Gastrocnemius medialis (tissue), 4 donors: ENCODE measurements at regions not wholly inside any gene's neighbourhood (a gene's known extent, or its start where the extent isn't known, plus 50 kb on each side); places are given as distances from the start of the nearest gene placed in this dataset.

Experiments
- ATAC-seq, 2 donors: fragments of 150-250 bp; one replicate each; pipeline ENCODE4 v1.9.1; 2016
- DNase-seq, 2 donors: peaks; one replicate each; pipeline ENCODE4 v3.0.0-alpha.2; 2019
- H3K27ac ChIP-seq, 4 donors: fragments of 200-600 bp; sonication (generic); 1 replicate in 1 of 4; 2 replicates in 3 of 4; pipeline ENCODE4 v1.5.1; 2016 to 2018; ENCODE audit warnings: mild to moderate bottlenecking in 2 of 4, moderate library complexity in 1 of 4
- H3K27me3 ChIP-seq, 3 donors: fragments of 200-600 bp; sonication (generic) in 2 of 3; 1 replicate in 1 of 3; 2 replicates in 2 of 3; pipeline versions ENCODE4 v1.5.1 to v1.6.0; 2016 to 2019; ENCODE audit warnings: mild to moderate bottlenecking in 1 of 3, moderate library complexity in 1 of 3
- H3K36me3 ChIP-seq, 2 donors: fragments of 200-600 bp; sonication (generic) in 1 of 2; one replicate each; pipeline ENCODE4 v1.5.1; 2017 to 2018
- H3K4me1 ChIP-seq, 2 donors: fragments of 200-600 bp; sonication (generic) in 1 of 2; one replicate each; pipeline ENCODE4 v1.5.1; 2016 to 2017; ENCODE audit warnings: mild to moderate bottlenecking in 2 of 2
- H3K4me3 ChIP-seq, 4 donors: fragments of 200-600 bp; sonication (generic) in 3 of 4; 1 replicate in 1 of 4; 2 replicates in 3 of 4; pipeline ENCODE4 v1.5.1; 2016 to 2019; ENCODE audit warnings: mild to moderate bottlenecking in 2 of 4
- H3K9me3 ChIP-seq, 3 donors: fragments of 200-600 bp; sonication (generic) in 2 of 3; 1 replicate in 1 of 3; 2 replicates in 2 of 3; pipeline ENCODE4 v1.5.1; 2016 to 2019
- POLR2A ChIP-seq, 2 donors: fragments of 450-650 bp; IDR thresholded peaks; one replicate each; pipeline ENCODE4 v1.6.1; 2017; ENCODE audit warnings: antibody characterized with exemption in 2 of 2, mild to moderate bottlenecking in 2 of 2, moderate library complexity in 2 of 2
- in situ Hi-C, 4 donors: fragments of 200-750 bp; cut with MboI; loops; one replicate each; pipeline versions ENCODE4 v1.15.0 to v1.8.0; 2017; ENCODE audit warnings: low sequenced_read_pairs in 4 of 4
- intact Hi-C: fragments of 100-400 bp; cut with DNase I; formaldehyde crosslinking; loops from one replicate; pipeline ENCODE4 v1.15.1; 2023; ENCODE audit warnings: low total_unique reads
- TF ChIP-seq, protein P1 (sequence below), 5 experiments: fragments of 450-650 bp in 3 of 5; fragments of 200-600 bp in 2 of 5; sonication (generic) in 2 of 5; IDR thresholded peaks in 4 of 5; conservative IDR thresholded peaks in 1 of 5; 1 replicate in 4 of 5; 2 replicates in 1 of 5; pipeline ENCODE4 v1.5.1; 2016 to 2019; ENCODE audit warnings: antibody characterized with exemption in 5 of 5, mild to moderate bottlenecking in 3 of 5, moderate library complexity in 3 of 5

DNA sequence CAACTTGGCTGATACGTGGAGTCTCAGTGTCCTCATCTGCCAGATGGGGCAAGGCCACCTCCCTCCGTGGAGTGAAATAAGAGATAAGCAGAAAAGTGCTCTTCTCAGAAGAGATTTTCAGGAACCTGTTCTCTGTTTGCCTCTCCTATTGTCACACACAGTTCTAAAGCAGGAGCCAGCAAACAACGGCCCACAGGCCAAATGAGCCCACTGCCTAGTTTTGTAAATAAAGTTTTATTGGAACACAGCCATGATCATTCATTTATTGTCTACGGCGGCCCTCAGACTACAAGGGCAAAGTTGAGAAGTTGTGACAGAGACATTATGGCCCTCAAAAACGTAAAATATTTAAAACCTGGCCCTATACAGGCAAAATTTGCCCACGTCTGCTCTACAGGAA is 256.8 kb upstream of the IGF1R start:
- no peak overlapping the region for H3K4me3 ChIP-seq
- no peak overlapping the region for H3K27ac ChIP-seq
- DNase-seq (no peak), ATAC-seq (no peak)
- in situ Hi-C loops = no loop called here
- no peaks in the 10 kb centered on the region for H3K36me3 ChIP-seq
- intact Hi-C loops = no loop called here
- no peaks in the 10 kb centered on the region for H3K9me3 ChIP-seq
- H3K27me3 ChIP-seq = peaks cover 0 to under 1% (median 0%) of the 10 kb centered on the region in 3 donors
- H3K4me1 ChIP-seq = no peaks in the 10 kb centered on the region
- no peak for TF ChIP-seq POLR2A (IDR thresholded peaks at IDR 0.05)
- TF ChIP-seq, protein P1, sequence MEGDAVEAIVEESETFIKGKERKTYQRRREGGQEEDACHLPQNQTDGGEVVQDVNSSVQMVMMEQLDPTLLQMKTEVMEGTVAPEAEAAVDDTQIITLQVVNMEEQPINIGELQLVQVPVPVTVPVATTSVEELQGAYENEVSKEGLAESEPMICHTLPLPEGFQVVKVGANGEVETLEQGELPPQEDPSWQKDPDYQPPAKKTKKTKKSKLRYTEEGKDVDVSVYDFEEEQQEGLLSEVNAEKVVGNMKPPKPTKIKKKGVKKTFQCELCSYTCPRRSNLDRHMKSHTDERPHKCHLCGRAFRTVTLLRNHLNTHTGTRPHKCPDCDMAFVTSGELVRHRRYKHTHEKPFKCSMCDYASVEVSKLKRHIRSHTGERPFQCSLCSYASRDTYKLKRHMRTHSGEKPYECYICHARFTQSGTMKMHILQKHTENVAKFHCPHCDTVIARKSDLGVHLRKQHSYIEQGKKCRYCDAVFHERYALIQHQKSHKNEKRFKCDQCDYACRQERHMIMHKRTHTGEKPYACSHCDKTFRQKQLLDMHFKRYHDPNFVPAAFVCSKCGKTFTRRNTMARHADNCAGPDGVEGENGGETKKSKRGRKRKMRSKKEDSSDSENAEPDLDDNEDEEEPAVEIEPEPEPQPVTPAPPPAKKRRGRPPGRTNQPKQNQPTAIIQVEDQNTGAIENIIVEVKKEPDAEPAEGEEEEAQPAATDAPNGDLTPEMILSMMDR (IDR thresholded peaks at IDR 0.05 in 4 of 5, conservative IDR thresholded peaks at IDR 0.05 in 1 of 5) = no peak

DNA sequence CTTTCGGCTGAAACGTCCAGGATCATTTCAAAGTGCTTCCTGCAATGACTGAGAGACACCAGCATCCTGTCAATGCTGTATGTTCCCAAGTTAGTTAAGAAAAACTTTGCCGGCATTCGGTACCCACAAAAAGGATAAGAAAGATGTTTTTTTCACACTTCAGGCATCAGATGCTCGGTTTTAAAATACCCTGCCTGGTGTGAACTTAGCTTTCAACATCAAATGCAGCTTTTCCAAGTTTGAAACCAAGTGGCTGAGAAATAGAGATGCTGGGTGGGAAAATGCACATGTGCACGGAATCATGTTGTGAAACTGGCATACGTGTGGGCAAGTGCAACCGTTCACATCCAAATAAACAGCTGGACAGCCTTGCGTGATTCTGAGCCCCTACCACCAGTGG is 254.9 kb upstream of the IGF1R start:
- Histone ChIP-seq H3K27me3 (no peaks in the 10 kb centered on the region), H3K27ac (no peak overlapping the region), H3K36me3 (no peaks in the 10 kb centered on the region), H3K9me3 (no peaks in the 10 kb centered on the region), H3K4me1 (no peaks in the 10 kb centered on the region), H3K4me3 (no peak overlapping the region)
- TF ChIP-seq, protein P1 (IDR thresholded peaks at IDR 0.05 in 4 of 5, conservative IDR thresholded peaks at IDR 0.05 in 1 of 5) = no peak
- no peak for TF ChIP-seq POLR2A (IDR thresholded peaks at IDR 0.05)
- ATAC-seq = no peak
- in situ Hi-C loops = no loop called here
- intact Hi-C loops = no loop called here
- no peak for DNase-seq

DNA sequence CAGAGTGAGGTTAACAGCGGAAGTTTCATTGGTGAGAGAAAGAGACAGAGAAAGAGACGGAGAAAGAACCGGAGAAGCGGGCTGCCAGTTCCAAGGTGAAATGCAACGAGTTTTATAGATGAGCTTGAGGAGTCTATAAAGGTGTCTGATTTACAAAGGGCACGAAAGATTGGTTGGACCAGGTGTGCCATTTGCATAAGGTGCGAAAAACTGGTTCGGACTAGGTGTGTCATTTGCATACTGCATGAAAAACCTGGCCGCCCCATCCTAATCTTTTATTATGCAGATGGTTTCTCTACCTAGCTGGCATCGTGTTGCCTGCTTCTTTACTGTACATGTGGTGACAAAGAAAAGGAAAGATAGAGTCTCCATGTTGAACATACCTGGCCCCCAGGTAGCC is 253.8 kb upstream of the IGF1R start:
- no peaks in the 10 kb centered on the region for H3K27me3 ChIP-seq
- intact Hi-C loops (no loop called here), in situ Hi-C loops (no loop called here)
- DNase-seq (no peak), ATAC-seq (no peak)
- no peak overlapping the region for H3K27ac ChIP-seq
- H3K4me3 ChIP-seq = no peak overlapping the region
- TF ChIP-seq POLR2A (IDR thresholded peaks at IDR 0.05) = no peak
- TF ChIP-seq, protein P1 (IDR thresholded peaks at IDR 0.05 in 4 of 5, conservative IDR thresholded peaks at IDR 0.05 in 1 of 5) = no peak
- H3K9me3 ChIP-seq = no peaks in the 10 kb centered on the region
- H3K36me3 ChIP-seq = no peaks in the 10 kb centered on the region
- H3K4me1 ChIP-seq = no peaks in the 10 kb centered on the region

DNA sequence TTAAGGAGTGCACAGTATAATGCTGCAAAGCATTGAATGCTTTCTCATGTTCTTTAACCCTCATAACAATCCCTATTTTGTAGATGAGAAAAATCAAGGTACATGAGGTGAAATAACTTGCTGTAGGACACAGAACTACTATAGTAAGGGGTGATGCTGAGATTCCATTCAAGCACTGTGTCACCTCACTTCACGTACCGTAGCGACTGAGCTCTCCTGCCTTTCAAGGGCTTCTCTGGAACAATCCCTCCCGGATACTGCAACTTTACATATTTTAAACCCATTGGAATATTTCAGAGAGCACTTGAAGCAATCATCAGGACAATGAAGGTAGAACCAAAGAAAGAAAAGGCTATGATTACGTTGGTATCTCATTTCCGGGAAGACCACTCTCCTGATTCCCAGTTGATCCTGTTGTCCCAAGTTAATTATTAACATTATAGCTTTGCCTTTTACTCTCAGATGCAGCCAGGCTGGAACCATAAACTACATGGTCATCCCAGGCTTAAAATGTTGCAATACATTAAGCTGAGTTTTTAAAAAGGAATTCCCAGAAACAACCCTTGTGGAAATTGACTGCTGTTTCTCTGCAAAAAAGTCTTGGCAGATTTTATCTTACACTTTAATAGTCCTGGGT is 252.2 kb upstream of the IGF1R start:
- ATAC-seq = no peak
- no peak overlapping the region for H3K27ac ChIP-seq
- no peak for DNase-seq
- no peaks in the 10 kb centered on the region for H3K27me3 ChIP-seq
- intact Hi-C loops (no loop called here), in situ Hi-C loops (no loop called here)
- H3K9me3 ChIP-seq = no peaks in the 10 kb centered on the region
- no peaks in the 10 kb centered on the region for H3K36me3 ChIP-seq
- TF ChIP-seq, protein P1 (IDR thresholded peaks at IDR 0.05 in 4 of 5, conservative IDR thresholded peaks at IDR 0.05 in 1 of 5) = no peak
- TF ChIP-seq POLR2A (IDR thresholded peaks at IDR 0.05) = no peak
- H3K4me1 ChIP-seq = no peaks in the 10 kb centered on the region
- no peak overlapping the region for H3K4me3 ChIP-seq

DNA sequence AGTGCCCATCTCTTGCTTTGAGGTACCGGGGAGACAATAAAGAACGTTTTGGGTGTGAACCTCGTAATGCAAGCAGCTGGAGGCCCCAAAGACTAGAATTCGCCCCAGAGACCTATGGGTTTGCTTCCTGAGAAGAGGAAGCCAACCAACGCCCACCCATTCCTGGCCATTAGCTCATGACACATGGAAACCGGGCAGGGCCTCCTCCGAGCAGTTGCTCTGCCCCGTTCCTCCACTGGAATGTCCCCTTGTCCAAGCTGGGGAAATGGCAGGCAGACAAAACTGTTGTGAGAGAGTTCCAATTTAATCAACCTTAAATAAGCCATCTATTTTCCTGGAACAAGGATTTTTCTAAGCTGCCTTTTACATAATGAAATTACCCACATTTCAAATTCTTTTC is 250.9 kb upstream of the IGF1R start:
- DNase-seq = no peak
- in situ Hi-C loops = no loop called here
- no peaks in the 10 kb centered on the region for H3K27me3 ChIP-seq
- no peaks in the 10 kb centered on the region for H3K4me1 ChIP-seq
- ATAC-seq = no peak
- TF ChIP-seq, protein P1 (IDR thresholded peaks at IDR 0.05 in 4 of 5, conservative IDR thresholded peaks at IDR 0.05 in 1 of 5) = no peak
- no peak for TF ChIP-seq POLR2A (IDR thresholded peaks at IDR 0.05)
- intact Hi-C loops = no loop called here
- H3K36me3 ChIP-seq = no peaks in the 10 kb centered on the region
- no peak overlapping the region for H3K27ac ChIP-seq
- no peak overlapping the region for H3K4me3 ChIP-seq
- H3K9me3 ChIP-seq = no peaks in the 10 kb centered on the region
